ENCODE measurements at regions not wholly inside any gene's neighbourhood (a gene's known extent, or its start where the extent isn't known, plus 50 kb on each side); places are given as distances from the start of the nearest gene placed in this dataset.

DNA sequence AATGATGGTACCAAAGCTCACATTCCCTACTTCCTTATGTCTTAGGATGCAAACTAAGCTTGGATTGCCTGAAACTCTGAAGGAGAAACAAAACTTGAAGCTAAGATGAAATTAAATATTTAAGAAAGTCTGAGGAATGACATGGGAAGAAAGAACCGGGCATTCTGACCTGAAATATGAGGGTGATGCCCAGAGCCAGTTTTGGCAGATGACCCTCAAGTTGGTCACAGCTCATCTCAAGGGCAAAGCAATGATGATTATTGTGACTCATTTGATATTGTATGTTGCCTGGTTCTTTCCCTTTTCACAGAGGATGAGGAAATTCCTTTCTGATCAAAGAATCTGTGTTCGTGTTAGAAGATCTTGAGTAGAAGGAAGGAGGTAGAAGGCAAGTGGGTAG is 96.0 kb upstream of the NHS start:
- Mint-ChIP-seq H3K9me3 (ENCODE audit: low read depth, unreplicated experiment) (peaks cover 5% of the 10 kb centered on the region), H3K4me1 (ENCODE audit: low read depth, unreplicated experiment) (no peaks in the 10 kb centered on the region), H3K36me3 (ENCODE audit: insufficient read depth, unreplicated experiment) (no peaks in the 10 kb centered on the region), H3K27ac (ENCODE audit: unreplicated experiment) (no peak overlapping the region), H3K4me3 (ENCODE audit: low read depth, unreplicated experiment) (no peak overlapping the region), H3K27me3 (ENCODE audit: unreplicated experiment) (peaks cover 45% of the 10 kb centered on the region)
- no peak for DNase-seq
- intact Hi-C loops (cut with micrococcal nuclease; ENCODE audit: unreplicated experiment) = no loop called here
- TF ChIP-seq, protein P1, sequence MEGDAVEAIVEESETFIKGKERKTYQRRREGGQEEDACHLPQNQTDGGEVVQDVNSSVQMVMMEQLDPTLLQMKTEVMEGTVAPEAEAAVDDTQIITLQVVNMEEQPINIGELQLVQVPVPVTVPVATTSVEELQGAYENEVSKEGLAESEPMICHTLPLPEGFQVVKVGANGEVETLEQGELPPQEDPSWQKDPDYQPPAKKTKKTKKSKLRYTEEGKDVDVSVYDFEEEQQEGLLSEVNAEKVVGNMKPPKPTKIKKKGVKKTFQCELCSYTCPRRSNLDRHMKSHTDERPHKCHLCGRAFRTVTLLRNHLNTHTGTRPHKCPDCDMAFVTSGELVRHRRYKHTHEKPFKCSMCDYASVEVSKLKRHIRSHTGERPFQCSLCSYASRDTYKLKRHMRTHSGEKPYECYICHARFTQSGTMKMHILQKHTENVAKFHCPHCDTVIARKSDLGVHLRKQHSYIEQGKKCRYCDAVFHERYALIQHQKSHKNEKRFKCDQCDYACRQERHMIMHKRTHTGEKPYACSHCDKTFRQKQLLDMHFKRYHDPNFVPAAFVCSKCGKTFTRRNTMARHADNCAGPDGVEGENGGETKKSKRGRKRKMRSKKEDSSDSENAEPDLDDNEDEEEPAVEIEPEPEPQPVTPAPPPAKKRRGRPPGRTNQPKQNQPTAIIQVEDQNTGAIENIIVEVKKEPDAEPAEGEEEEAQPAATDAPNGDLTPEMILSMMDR (IDR thresholded peaks at IDR 0.05; ENCODE audit: unreplicated experiment) = no peak
- no TSS peak for BruUV-seq (replicated peaks)
- CTCF ChIA-PET = no interaction called here

GRCh38 chrX:17285983-17286382 is 89.0 kb upstream of the NHS start:
- intact Hi-C loops (cut with micrococcal nuclease; ENCODE audit: unreplicated experiment) = no loop called here
- Mint-ChIP-seq H3K27ac (ENCODE audit: unreplicated experiment) (peak overlapping the region; percentile 44), H3K27me3 (ENCODE audit: unreplicated experiment) (peaks cover 23% of the 10 kb centered on the region), H3K36me3 (ENCODE audit: insufficient read depth, unreplicated experiment) (no peaks in the 10 kb centered on the region), H3K4me1 (ENCODE audit: low read depth, unreplicated experiment) (peaks cover 1% of the 10 kb centered on the region), H3K4me3 (ENCODE audit: low read depth, unreplicated experiment) (no peak overlapping the region), H3K9me3 (ENCODE audit: low read depth, unreplicated experiment) (peaks cover 5% of the 10 kb centered on the region)
- no peak for DNase-seq
- CTCF ChIA-PET = no interaction called here
- TF ChIP-seq, protein P1 (IDR thresholded peaks at IDR 0.05; ENCODE audit: unreplicated experiment) = no peak
- BruUV-seq (replicated peaks) = no TSS peak

DNA sequence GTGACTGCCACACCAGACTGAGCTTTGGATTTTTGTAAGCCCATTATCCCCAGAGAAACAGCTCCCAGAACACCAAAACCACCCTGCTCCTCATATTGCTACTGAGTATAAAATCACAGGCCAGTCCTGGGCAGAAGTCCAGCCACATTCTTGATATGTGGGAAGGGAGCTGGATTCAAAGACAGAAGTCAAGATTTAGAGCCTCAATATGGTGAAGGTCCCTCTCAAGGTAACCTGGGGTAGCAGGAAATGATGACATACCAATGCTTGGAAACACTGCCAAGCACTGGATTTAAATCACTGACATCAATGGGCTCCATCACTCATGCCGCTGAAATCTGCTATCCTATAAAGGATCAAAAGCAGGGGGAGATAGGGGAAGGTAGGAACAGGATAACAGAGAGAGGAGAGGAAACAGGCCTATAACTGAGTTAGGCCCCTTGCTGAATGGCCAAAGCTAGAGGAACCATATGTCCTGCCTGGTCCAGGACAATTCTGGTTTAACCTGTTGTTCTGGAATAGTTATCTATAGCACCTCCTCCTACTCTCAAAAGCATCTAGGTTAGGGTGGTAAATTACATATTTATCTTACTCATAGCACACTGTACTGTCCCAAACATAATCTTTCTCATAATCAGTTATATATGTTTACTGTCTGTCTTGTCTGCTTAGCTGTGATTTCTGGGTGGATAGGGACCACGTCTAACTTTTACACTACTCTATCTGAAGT is 83.7 kb upstream of the NHS start:
- H3K9me3 Mint-ChIP-seq (ENCODE audit: low read depth, unreplicated experiment) = peaks cover 4% of the 10 kb centered on the region
- no peaks in the 10 kb centered on the region for H3K36me3 Mint-ChIP-seq (ENCODE audit: insufficient read depth, unreplicated experiment)
- intact Hi-C loops (cut with micrococcal nuclease; ENCODE audit: unreplicated experiment) = no loop called here
- no peak overlapping the region for H3K27ac Mint-ChIP-seq (ENCODE audit: unreplicated experiment)
- CTCF ChIA-PET = no interaction called here
- BruUV-seq (replicated peaks) = no TSS peak
- no peak overlapping the region for H3K4me3 Mint-ChIP-seq (ENCODE audit: low read depth, unreplicated experiment)
- TF ChIP-seq, protein P1 (IDR thresholded peaks at IDR 0.05; ENCODE audit: unreplicated experiment) = no peak
- H3K4me1 Mint-ChIP-seq (ENCODE audit: low read depth, unreplicated experiment) = peaks cover 14% of the 10 kb centered on the region
- H3K27me3 Mint-ChIP-seq (ENCODE audit: unreplicated experiment) = no peaks in the 10 kb centered on the region
- no peak for DNase-seq

DNA sequence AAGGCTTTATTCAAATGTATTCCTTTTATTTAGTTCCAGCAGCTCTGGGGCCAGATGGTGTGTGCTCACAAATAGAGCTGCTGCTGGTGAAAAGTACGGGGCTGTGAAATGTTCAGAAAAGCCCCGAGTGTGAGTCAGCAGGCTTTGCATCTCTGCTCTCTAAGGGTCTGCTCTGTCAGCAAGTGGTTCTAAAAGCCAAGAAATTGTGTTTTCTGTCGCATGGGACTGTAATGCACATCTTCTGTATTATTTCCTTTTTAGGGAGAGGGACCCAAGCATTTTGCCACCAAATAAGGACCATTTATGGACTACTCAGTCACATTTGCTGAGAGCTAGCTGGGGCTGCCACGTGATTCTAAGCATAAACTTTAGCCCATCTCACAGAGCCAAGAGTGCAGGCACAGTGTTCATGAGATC is 82.9 kb upstream of the NHS start:
- Mint-ChIP-seq H3K27ac (ENCODE audit: unreplicated experiment) (no peak overlapping the region), H3K4me1 (ENCODE audit: low read depth, unreplicated experiment) (peaks cover 14% of the 10 kb centered on the region), H3K9me3 (ENCODE audit: low read depth, unreplicated experiment) (peaks cover 3% of the 10 kb centered on the region), H3K36me3 (ENCODE audit: insufficient read depth, unreplicated experiment) (no peaks in the 10 kb centered on the region), H3K27me3 (ENCODE audit: unreplicated experiment) (no peaks in the 10 kb centered on the region), H3K4me3 (ENCODE audit: low read depth, unreplicated experiment) (no peak overlapping the region)
- CTCF ChIA-PET = no interaction called here
- DNase-seq = no peak
- intact Hi-C loops (cut with micrococcal nuclease; ENCODE audit: unreplicated experiment) = no loop called here
- TF ChIP-seq, protein P1 (IDR thresholded peaks at IDR 0.05; ENCODE audit: unreplicated experiment) = no peak
- no TSS peak for BruUV-seq (replicated peaks)
